Epithelial cell of esophagus (primary cell): ENCODE measurements at regions not wholly inside any gene's neighbourhood (a gene's known extent, or its start where the extent isn't known, plus 50 kb on each side); places are given as distances from the start of the nearest gene placed in this dataset.
"Not testable (repeated sequence)": the region's sequence is repeated elsewhere in the genome, so short reads cannot be mapped to it uniquely, and the experiment has no call there.

Experiments
- DNase-seq: peaks from one replicate; pipeline ENCODE4 v3.0.0; 2010; ENCODE audit warnings: low read depth
- H3K4me3 ChIP-seq: 2 replicates; pipeline ENCODE4 v1.5.1; 2011; ENCODE audit warnings: mild to moderate bottlenecking, low read length, control low read depth
- CTCF ChIP-seq: IDR thresholded peaks from 2 replicates; pipeline ENCODE4 v1.5.1; 2011; ENCODE audit warnings: low read depth, mild to moderate bottlenecking, low read length, control low read depth, inconsistent platforms; ENCODE audit not compliant: insufficient read depth; ENCODE audit errors: missing control alignments

GRCh38 chr18:66395671-66396218 lies 208.1 kb downstream of the CDH19 start:
- no peak for DNase-seq
- H3K4me3 ChIP-seq = no peak overlapping the region
- no peak for TF ChIP-seq CTCF

GRCh38 chr18:66393463-66393862 lies 210.4 kb downstream of the CDH19 start:
- H3K4me3 ChIP-seq = no peak overlapping the region
- no peak for TF ChIP-seq CTCF
- DNase-seq = no peak

GRCh38 chr18:66377291-66377690 lies 226.6 kb downstream of the CDH19 start:
- H3K4me3 ChIP-seq = no peak overlapping the region
- TF ChIP-seq CTCF = no peak
- DNase-seq = peak; percentile 57

- H3K4me3 ChIP-seq, DNase-seq: not testable (repeated sequence)
Measured at GRCh38 chr18:66375391-66375790, 228.5 kb downstream of the CDH19 start.

- no peak for DNase-seq
- H3K4me3 ChIP-seq = no peak overlapping the region
- no peak for TF ChIP-seq CTCF
Measured at GRCh38 chr18:66346833-66347588, 256.9 kb downstream of the CDH19 start.

GRCh38 chr18:66344227-66344626 lies 259.7 kb downstream of the CDH19 start:
- no peak overlapping the region for H3K4me3 ChIP-seq
- no peak for TF ChIP-seq CTCF
- DNase-seq = peak; percentile 4

GRCh38 chr18:66342577-66342976 lies 261.3 kb downstream of the CDH19 start:
- H3K4me3 ChIP-seq = no peak overlapping the region
- TF ChIP-seq CTCF = peak; percentile 7
- no peak for DNase-seq
